Nephron progenitor cell (in vitro differentiated cells): ENCODE measurements at regions not wholly inside any gene's neighbourhood (a gene's known extent, or its start where the extent isn't known, plus 50 kb on each side); places are given as distances from the start of the nearest gene placed in this dataset.

Experiments used
- DNase-seq: peaks from one replicate; pipeline ENCODE4 v3.0.0; 2021
- H3K27ac Mint-ChIP-seq: 2 replicates; pipeline ENCODE4 v1.8.0; 2021; ENCODE audit warnings: mild to moderate bottlenecking, moderate library complexity, mixed read lengths
- H3K27me3 Mint-ChIP-seq: 2 replicates; pipeline ENCODE4 v1.8.0; 2021; ENCODE audit warnings: mild to moderate bottlenecking, low read depth, mixed read lengths; ENCODE audit not compliant: poor library complexity
- H3K36me3 Mint-ChIP-seq: 2 replicates; pipeline ENCODE4 v1.8.0; 2021; ENCODE audit warnings: low read depth, mixed read lengths
- H3K4me1 Mint-ChIP-seq: 2 replicates; pipeline ENCODE4 v1.8.0; 2021; ENCODE audit warnings: mixed read lengths
- H3K4me3 Mint-ChIP-seq: 2 replicates; pipeline ENCODE4 v1.8.0; 2021; ENCODE audit warnings: mild to moderate bottlenecking, moderate library complexity, mixed read lengths
- H3K9me3 Mint-ChIP-seq: 2 replicates; pipeline ENCODE4 v1.8.0; 2021; ENCODE audit warnings: mild to moderate bottlenecking, moderate library complexity, mixed read lengths
- TF ChIP-seq, protein P1 (sequence below): fragments of 200-600 bp; sonication (generic); IDR thresholded peaks from 2 replicates; pipeline ENCODE4 v1.5.0; 2021; ENCODE audit warnings: antibody characterized with exemption

DNA sequence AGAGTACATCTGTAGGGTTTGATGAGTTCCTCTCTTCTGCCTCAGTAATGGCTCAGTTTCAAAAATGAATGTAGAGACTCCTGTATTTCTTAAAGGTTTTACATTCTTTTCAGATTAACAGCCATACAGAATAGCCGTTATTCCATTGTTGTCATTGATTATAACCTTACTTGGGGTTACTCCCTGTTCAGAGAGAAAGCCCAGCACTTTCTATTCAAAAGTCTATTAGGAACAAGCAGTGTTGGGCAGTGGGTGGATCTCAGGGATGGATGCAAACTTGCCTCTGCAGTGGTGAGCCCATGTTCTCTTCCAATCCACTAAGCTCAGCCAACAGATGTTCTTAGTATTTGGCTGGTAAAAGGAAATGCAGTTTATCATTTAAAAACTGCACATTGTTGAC, 342.6 kb upstream of the E2F7 start:
- DNase-seq, result no peak
- TF ChIP-seq, protein P1, sequence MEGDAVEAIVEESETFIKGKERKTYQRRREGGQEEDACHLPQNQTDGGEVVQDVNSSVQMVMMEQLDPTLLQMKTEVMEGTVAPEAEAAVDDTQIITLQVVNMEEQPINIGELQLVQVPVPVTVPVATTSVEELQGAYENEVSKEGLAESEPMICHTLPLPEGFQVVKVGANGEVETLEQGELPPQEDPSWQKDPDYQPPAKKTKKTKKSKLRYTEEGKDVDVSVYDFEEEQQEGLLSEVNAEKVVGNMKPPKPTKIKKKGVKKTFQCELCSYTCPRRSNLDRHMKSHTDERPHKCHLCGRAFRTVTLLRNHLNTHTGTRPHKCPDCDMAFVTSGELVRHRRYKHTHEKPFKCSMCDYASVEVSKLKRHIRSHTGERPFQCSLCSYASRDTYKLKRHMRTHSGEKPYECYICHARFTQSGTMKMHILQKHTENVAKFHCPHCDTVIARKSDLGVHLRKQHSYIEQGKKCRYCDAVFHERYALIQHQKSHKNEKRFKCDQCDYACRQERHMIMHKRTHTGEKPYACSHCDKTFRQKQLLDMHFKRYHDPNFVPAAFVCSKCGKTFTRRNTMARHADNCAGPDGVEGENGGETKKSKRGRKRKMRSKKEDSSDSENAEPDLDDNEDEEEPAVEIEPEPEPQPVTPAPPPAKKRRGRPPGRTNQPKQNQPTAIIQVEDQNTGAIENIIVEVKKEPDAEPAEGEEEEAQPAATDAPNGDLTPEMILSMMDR, result no peak
- Mint-ChIP-seq H3K36me3 (no peaks in the 10 kb centered on the region), H3K4me1 (no peaks in the 10 kb centered on the region), H3K27ac (no peak overlapping the region), H3K9me3 (no peaks in the 10 kb centered on the region), H3K27me3 (peaks cover 4% of the 10 kb centered on the region), H3K4me3 (no peak overlapping the region)

DNA sequence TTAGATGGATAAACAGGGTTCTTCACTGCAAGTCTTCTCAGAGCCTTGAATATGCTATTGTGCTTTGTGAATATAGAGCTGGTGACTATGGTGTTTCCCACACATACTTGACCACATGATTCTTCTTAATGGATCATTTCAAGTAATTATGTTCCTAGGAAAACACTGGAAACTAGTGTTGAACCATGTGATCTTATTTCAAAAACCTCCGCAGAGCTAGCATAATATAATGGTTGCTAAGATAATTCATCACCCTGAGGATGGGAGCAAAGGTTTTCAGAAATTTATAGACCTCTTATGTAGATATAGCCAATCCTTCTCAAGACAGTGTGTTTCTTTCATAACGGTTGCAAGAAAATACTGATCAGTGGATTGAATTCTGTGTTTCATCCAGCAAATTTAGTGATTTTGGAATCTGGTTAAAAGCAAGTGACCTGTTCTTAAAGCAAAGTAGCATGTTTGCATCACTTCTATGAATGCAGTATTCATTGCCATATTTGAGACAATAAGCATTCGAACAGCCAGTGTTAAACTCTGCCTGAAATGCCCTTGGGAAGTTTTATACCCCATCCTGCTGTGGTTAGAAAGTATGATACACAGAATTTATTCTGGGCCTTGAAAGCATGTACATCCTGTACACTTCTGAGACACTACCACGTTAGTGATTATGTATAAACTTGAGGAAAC, 341.0 kb upstream of the E2F7 start:
- Mint-ChIP-seq H3K9me3 (no peaks in the 10 kb centered on the region), H3K4me1 (no peaks in the 10 kb centered on the region), H3K4me3 (no peak overlapping the region), H3K27ac (no peak overlapping the region), H3K27me3 (peaks cover 4% of the 10 kb centered on the region), H3K36me3 (no peaks in the 10 kb centered on the region)
- no peak for DNase-seq
- TF ChIP-seq, protein P1, result no peak

DNA sequence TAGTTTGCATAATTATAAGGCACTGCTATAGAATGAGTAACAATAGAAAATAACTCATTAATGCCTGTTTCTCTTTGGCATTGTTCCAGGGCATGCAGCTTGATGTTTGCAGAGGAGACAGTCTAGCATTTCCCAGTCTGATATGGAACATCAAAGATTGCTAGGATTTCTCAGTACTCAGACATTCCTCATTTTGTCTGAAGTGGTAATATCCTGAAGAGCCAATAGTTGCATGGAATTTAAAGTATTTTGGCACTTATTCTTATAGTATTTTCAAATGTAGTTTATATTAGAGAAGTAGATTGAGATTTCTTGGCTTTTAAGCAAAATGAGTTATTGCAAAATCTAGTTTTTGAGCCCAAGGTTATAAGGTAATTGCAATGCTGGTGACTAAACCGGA, 337.3 kb upstream of the E2F7 start:
- DNase-seq, result no peak
- Mint-ChIP-seq H3K9me3 (no peaks in the 10 kb centered on the region), H3K36me3 (no peaks in the 10 kb centered on the region), H3K27me3 (no peaks in the 10 kb centered on the region), H3K4me3 (no peak overlapping the region), H3K4me1 (no peaks in the 10 kb centered on the region), H3K27ac (no peak overlapping the region)
- TF ChIP-seq, protein P1, result no peak

DNA sequence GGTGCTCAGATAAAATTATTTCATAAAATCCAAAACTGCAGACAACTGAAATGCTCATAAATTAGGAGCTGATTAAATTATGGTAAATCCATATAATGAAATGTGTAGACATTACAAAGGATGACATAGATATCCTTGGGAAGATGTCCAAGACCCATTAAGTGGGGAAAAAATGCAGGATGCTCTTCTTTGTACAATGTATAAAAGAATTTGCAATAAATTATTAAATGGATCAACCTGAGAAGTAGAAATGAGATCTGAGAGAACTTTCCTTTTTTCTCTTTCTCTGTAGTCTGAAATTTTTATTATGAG, 336.4 kb upstream of the E2F7 start:
- Mint-ChIP-seq H3K36me3 (no peaks in the 10 kb centered on the region), H3K27me3 (no peaks in the 10 kb centered on the region), H3K4me1 (no peaks in the 10 kb centered on the region), H3K4me3 (no peak overlapping the region), H3K9me3 (no peaks in the 10 kb centered on the region), H3K27ac (no peak overlapping the region)
- DNase-seq, result no peak
- TF ChIP-seq, protein P1, result no peak

DNA sequence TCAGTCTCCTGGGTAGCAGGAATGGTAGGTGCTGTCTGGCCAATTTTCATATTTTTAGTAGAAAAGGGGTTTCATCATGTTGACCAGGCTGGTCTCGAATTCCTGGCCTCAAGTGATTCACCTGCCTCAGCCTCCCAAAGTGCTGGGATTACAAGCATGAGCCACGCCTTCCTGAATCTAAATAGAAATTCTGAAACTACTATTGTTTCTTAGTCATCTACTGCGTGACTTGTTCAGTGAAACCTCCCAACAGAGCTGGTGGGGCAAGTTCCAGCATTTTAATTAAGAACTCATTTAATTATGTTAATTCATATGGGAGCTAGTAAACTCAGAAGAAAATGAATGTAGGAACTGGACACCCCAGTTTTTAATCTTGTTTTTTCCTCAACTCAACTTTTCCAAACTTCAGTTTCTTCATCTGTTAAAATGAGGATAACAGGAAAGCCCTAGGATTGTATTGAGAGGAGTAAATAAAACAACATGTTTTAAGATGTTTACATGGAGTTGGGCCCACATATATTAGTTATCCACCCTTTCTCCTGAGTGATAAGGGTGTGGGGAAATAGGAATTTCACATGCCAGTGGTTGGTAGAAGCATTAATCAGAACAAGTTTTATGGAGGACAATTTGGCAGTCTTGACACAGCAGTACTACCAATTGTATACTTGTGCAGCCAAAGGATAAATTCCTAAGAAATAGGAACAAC, 335.8 kb upstream of the E2F7 start:
- TF ChIP-seq, protein P1, result no peak
- no peaks in the 10 kb centered on the region for H3K4me1 Mint-ChIP-seq
- no peak overlapping the region for H3K4me3 Mint-ChIP-seq
- no peak for DNase-seq
- no peaks in the 10 kb centered on the region for H3K27me3 Mint-ChIP-seq
- no peaks in the 10 kb centered on the region for H3K9me3 Mint-ChIP-seq
- no peak overlapping the region for H3K27ac Mint-ChIP-seq
- no peaks in the 10 kb centered on the region for H3K36me3 Mint-ChIP-seq
